ENCODE measurements at regions not wholly inside any gene's neighbourhood (a gene's known extent, or its start where the extent isn't known, plus 50 kb on each side); places are given as distances from the start of the nearest gene placed in this dataset.

DNA sequence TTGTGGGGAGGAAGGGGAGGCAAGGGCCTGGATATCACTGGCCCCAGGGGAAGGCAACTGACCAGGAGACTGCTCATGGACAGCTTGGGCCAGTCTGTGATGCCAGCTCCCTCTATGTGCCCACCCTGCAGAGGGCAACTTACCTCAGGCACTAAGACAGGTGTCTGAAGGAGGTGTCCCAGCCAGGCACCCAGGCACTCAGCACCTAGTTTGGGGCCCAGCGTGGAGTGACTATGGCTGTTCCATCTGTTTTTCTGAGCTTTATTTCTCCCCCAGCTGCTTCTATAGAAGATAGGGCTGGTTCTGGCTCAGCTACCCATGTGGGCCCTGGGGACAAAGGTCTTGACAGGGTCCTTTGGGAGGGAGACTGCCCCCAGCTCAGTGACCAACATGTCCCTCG, 150.6 kb upstream of the PCBD1 start:
- TF ChIP-seq, protein P1, sequence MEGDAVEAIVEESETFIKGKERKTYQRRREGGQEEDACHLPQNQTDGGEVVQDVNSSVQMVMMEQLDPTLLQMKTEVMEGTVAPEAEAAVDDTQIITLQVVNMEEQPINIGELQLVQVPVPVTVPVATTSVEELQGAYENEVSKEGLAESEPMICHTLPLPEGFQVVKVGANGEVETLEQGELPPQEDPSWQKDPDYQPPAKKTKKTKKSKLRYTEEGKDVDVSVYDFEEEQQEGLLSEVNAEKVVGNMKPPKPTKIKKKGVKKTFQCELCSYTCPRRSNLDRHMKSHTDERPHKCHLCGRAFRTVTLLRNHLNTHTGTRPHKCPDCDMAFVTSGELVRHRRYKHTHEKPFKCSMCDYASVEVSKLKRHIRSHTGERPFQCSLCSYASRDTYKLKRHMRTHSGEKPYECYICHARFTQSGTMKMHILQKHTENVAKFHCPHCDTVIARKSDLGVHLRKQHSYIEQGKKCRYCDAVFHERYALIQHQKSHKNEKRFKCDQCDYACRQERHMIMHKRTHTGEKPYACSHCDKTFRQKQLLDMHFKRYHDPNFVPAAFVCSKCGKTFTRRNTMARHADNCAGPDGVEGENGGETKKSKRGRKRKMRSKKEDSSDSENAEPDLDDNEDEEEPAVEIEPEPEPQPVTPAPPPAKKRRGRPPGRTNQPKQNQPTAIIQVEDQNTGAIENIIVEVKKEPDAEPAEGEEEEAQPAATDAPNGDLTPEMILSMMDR (IDR thresholded peaks at IDR 0.05) = no peak
- TF ChIP-seq POLR2A (IDR thresholded peaks at IDR 0.05) = no peak

Data from thyroid gland (tissue), 4 donors.